ENCODE measurements at regions not wholly inside any gene's neighbourhood (a gene's known extent, or its start where the extent isn't known, plus 50 kb on each side); places are given as distances from the start of the nearest gene placed in this dataset.
A peak's percentile ranks its signal among the peaks of the same experiment; 100 is the strongest.

DNA sequence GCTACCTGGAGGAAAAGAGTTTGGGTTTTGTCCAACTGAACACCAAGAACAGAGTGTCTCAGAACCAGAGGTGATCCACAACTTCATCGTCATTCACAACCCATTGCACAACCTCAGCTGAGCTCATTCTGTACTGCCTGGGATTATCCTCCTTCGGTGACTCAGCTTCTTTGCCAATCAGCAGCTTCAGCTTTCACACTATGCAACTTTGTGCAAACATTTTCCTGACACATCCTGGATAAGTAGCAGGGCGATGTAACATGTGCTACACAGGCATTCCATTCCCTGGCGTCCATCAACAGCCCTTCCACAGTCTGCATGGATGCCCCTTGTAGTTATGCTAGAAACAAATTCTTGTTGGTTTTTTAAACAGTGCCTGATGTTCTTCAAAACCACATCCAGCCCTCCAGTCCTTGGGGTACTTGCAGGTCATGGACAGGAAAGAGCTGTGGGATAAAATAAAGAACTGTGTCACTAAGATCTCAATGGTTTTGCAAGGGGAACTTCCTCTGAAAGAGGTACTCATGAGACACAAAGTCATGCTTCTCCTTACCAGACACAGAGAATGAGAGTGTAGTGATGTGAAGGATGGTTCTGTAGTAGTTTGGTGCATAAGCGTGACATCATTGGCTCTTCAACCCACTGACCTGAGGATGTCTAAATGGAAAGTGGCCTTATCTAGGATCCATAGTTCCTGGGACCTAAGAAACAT lies 478.5 kb downstream of the KIF20B start:
- no peaks in the 10 kb centered on the region for H4K20me1 ChIP-seq (ENCODE audit: control insufficient read depth, extremely low read depth, insufficient read depth, low read length)
- no peak overlapping the region for H3K4me2 ChIP-seq (ENCODE audit: control insufficient read depth, extremely low read depth, insufficient read depth, low read depth, low read length)
- peak overlapping the region; percentile 23 for H3K9ac ChIP-seq (ENCODE audit: control insufficient read depth, extremely low read depth, insufficient read depth, low read length)
- no peak overlapping the region for H2AFZ ChIP-seq (ENCODE audit: control insufficient read depth, low read length)
- TF ChIP-seq, protein P1, sequence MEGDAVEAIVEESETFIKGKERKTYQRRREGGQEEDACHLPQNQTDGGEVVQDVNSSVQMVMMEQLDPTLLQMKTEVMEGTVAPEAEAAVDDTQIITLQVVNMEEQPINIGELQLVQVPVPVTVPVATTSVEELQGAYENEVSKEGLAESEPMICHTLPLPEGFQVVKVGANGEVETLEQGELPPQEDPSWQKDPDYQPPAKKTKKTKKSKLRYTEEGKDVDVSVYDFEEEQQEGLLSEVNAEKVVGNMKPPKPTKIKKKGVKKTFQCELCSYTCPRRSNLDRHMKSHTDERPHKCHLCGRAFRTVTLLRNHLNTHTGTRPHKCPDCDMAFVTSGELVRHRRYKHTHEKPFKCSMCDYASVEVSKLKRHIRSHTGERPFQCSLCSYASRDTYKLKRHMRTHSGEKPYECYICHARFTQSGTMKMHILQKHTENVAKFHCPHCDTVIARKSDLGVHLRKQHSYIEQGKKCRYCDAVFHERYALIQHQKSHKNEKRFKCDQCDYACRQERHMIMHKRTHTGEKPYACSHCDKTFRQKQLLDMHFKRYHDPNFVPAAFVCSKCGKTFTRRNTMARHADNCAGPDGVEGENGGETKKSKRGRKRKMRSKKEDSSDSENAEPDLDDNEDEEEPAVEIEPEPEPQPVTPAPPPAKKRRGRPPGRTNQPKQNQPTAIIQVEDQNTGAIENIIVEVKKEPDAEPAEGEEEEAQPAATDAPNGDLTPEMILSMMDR (optimal IDR thresholded peaks at IDR 0.05 in 1 of 3, IDR thresholded peaks at IDR 0.05 in 1 of 3, conservative IDR thresholded peaks at IDR 0.05 in 1 of 3; ENCODE audit: extremely low read depth in 1 of 3, insufficient read depth in 2 of 3, low read length in 3 of 3): no peak
- no peak for TF ChIP-seq EZH2 (IDR thresholded peaks at IDR 0.05; ENCODE audit: low read length)
- no peaks in the 10 kb centered on the region for H3K9me1 ChIP-seq (ENCODE audit: control insufficient read depth, extremely low read depth, insufficient read depth, low read length)
- DNase-seq (ENCODE audit: low read depth, low spot score): peak; percentile 62
- H3K27ac ChIP-seq (ENCODE audit: control insufficient read depth, insufficient read depth, low read length): peak overlapping the region; percentile 74
- H3K27me3 ChIP-seq (ENCODE audit: control insufficient read depth, extremely low read depth, insufficient read depth, low read length): no peaks in the 10 kb centered on the region
- peak; percentile 99 for FAIRE-seq
- H3K4me1 ChIP-seq (ENCODE audit: control insufficient read depth, extremely low read depth, insufficient read depth, low read length): peaks cover 29% of the 10 kb centered on the region
- no peak overlapping the region for H3K4me3 ChIP-seq (ENCODE audit: control insufficient read depth in 2 of 3, extremely low read depth in 1 of 3, insufficient read depth in 2 of 3, low read depth in 1 of 3, low read length in 3 of 3)
- dilution Hi-C loops (cut with MboI; ENCODE audit: extremely low pct_ligation_motif_present, low sequenced_read_pairs): no loop called here
- no peaks in the 10 kb centered on the region for H3K79me2 ChIP-seq (ENCODE audit: control insufficient read depth, insufficient read depth, low read length)
- no peaks in the 10 kb centered on the region for H3K36me3 ChIP-seq (ENCODE audit: control insufficient read depth in 2 of 2, extremely low read depth in 1 of 2, insufficient read depth in 2 of 2, low read length in 2 of 2)
- H3K9me3 ChIP-seq (ENCODE audit: control insufficient read depth, low read depth, low read length): no peaks in the 10 kb centered on the region

GRCh38 chr10:90180886-90181691 lies 479.7 kb downstream of the KIF20B start:
- Histone ChIP-seq H3K9me3 (ENCODE audit: control insufficient read depth, low read depth, low read length) (no peaks in the 10 kb centered on the region), H4K20me1 (ENCODE audit: control insufficient read depth, extremely low read depth, insufficient read depth, low read length) (no peaks in the 10 kb centered on the region), H3K4me3 (ENCODE audit: control insufficient read depth in 2 of 3, extremely low read depth in 1 of 3, insufficient read depth in 2 of 3, low read depth in 1 of 3, low read length in 3 of 3) (no peak overlapping the region), H3K9ac (ENCODE audit: control insufficient read depth, extremely low read depth, insufficient read depth, low read length) (no peak overlapping the region), H3K27ac (ENCODE audit: control insufficient read depth, insufficient read depth, low read length) (no peak overlapping the region), H2AFZ (ENCODE audit: control insufficient read depth, low read length) (no peak overlapping the region), H3K27me3 (ENCODE audit: control insufficient read depth, extremely low read depth, insufficient read depth, low read length) (no peaks in the 10 kb centered on the region), H3K79me2 (ENCODE audit: control insufficient read depth, insufficient read depth, low read length) (no peaks in the 10 kb centered on the region), H3K4me1 (ENCODE audit: control insufficient read depth, extremely low read depth, insufficient read depth, low read length) (peaks cover 18% of the 10 kb centered on the region), H3K4me2 (ENCODE audit: control insufficient read depth, extremely low read depth, insufficient read depth, low read depth, low read length) (no peak overlapping the region), H3K36me3 (ENCODE audit: control insufficient read depth in 2 of 2, extremely low read depth in 1 of 2, insufficient read depth in 2 of 2, low read length in 2 of 2) (no peaks in the 10 kb centered on the region), H3K9me1 (ENCODE audit: control insufficient read depth, extremely low read depth, insufficient read depth, low read length) (no peaks in the 10 kb centered on the region)
- DNase-seq (ENCODE audit: low read depth, low spot score): no peak
- peak; percentile 26 for FAIRE-seq
- dilution Hi-C loops (cut with MboI; ENCODE audit: extremely low pct_ligation_motif_present, low sequenced_read_pairs): no loop called here
- TF ChIP-seq, protein P1 (optimal IDR thresholded peaks at IDR 0.05 in 1 of 3, IDR thresholded peaks at IDR 0.05 in 1 of 3, conservative IDR thresholded peaks at IDR 0.05 in 1 of 3; ENCODE audit: extremely low read depth in 1 of 3, insufficient read depth in 2 of 3, low read length in 3 of 3): no peak
- TF ChIP-seq EZH2 (IDR thresholded peaks at IDR 0.05; ENCODE audit: low read length): no peak
